Prostate gland (tissue), 2 donors: ENCODE measurements at regions not wholly inside any gene's neighbourhood (a gene's known extent, or its start where the extent isn't known, plus 50 kb on each side); places are given as distances from the start of the nearest gene placed in this dataset.

ENCODE experiments used
- DNase-seq: peaks from one replicate; pipeline ENCODE4 v3.0.0-alpha.2; 2019; ENCODE audit warnings: low spot score
- H3K27ac ChIP-seq, 2 donors: fragments of 200-600 bp; sonication (generic); 2 replicates each; pipeline ENCODE4 v1.5.1; 2017 to 2019
- H3K27me3 ChIP-seq: fragments of 200-600 bp; sonication (generic); replicated peaks from 2 replicates; pipeline ENCODE4 v1.5.1; 2019; ENCODE audit not compliant: insufficient read depth
- H3K36me3 ChIP-seq, 2 donors: fragments of 200-600 bp; sonication (generic); 1 replicate in 1 of 2; 2 replicates in 1 of 2; pipeline versions ENCODE4 v1.5.1 to v1.8.1; 2017 to 2019
- H3K4me1 ChIP-seq: fragments of 200-600 bp; sonication (generic); replicated peaks from 2 replicates; pipeline ENCODE4 v1.5.1; 2019
- H3K4me3 ChIP-seq, 2 donors: fragments of 200-600 bp; sonication (generic); 2 replicates each; pipeline ENCODE4 v1.5.1; 2017 to 2019
- H3K9me3 ChIP-seq: fragments of 200-600 bp; sonication (generic); 2 replicates; pipeline ENCODE4 v1.5.1; 2017
- CTCF ChIP-seq, 4 experiments: fragments of 200-600 bp in 2 of 4; fragments of 450-650 bp in 2 of 4; sonication (generic) in 2 of 4; IDR thresholded peaks; 1 replicate in 3 of 4; 2 replicates in 1 of 4; pipeline ENCODE4 v1.5.1; 2016 to 2019; ENCODE audit warnings: antibody characterized with exemption in 4 of 4, mild to moderate bottlenecking in 2 of 4, moderate library complexity in 2 of 4
- POLR2A ChIP-seq: fragments of 450-650 bp; IDR thresholded peaks from one replicate; pipeline ENCODE4 v1.6.1; 2016; ENCODE audit warnings: antibody characterized with exemption, mild to moderate bottlenecking
- POLR2AphosphoS5 ChIP-seq: sonication (generic); formaldehyde crosslinking; IDR thresholded peaks from one replicate; pipeline ENCODE4 v1.6.1; 2017; ENCODE audit warnings: antibody characterized with exemption
- WGBS: methylation state at CpG from one replicate; pipeline ENCODE4 v1.1.5; 2018; 5-methylcytosine and 5-hydroxymethylcytosine counted together
- intact Hi-C: fragments of 100-400 bp; cut with DNase I; formaldehyde crosslinking; loops from one replicate; pipeline ENCODE4 v1.14.2; 2022

GRCh38 chr10:2425320-2425719, 642.0 kb upstream of the PFKP start:
- no peaks in the 10 kb centered on the region for H3K36me3 ChIP-seq
- 85% methylated on average over 3 of the region's 3 CpGs for WGBS
- no peak for DNase-seq
- intact Hi-C loops = no loop called here
- no peaks in the 10 kb centered on the region for H3K27me3 ChIP-seq
- H3K9me3 ChIP-seq = no peaks in the 10 kb centered on the region
- H3K4me1 ChIP-seq = no peaks in the 10 kb centered on the region
- no peak overlapping the region for H3K4me3 ChIP-seq
- no peak for TF ChIP-seq CTCF (IDR thresholded peaks at IDR 0.05)
- TF ChIP-seq POLR2A = no peak
- TF ChIP-seq POLR2AphosphoS5 = no peak
- no peak overlapping the region for H3K27ac ChIP-seq

- Histone ChIP-seq H3K27me3 (no peaks in the 10 kb centered on the region), H3K36me3 (no peaks in the 10 kb centered on the region), H3K27ac (no peak overlapping the region), H3K9me3 (no peaks in the 10 kb centered on the region), H3K4me3 (no peak overlapping the region), H3K4me1 (no peaks in the 10 kb centered on the region)
- WGBS = 89% methylated on average over 4 of the region's 4 CpGs
- intact Hi-C loops = no loop called here
- no peak for DNase-seq
- no peak for TF ChIP-seq POLR2AphosphoS5
- TF ChIP-seq CTCF (IDR thresholded peaks at IDR 0.05) = no peak
- TF ChIP-seq POLR2A = no peak
These were observed 652.8 kb upstream of the PFKP start for GRCh38 chr10:2414562-2414961.

- Histone ChIP-seq H3K4me1 (no peaks in the 10 kb centered on the region), H3K27me3 (no peaks in the 10 kb centered on the region), H3K4me3 (no peak overlapping the region), H3K27ac (no peak overlapping the region), H3K9me3 (no peaks in the 10 kb centered on the region), H3K36me3 (no peaks in the 10 kb centered on the region)
- intact Hi-C loops = no loop called here
- 67% methylated on average over 8 of the region's 8 CpGs for WGBS
- TF ChIP-seq CTCF (IDR thresholded peaks at IDR 0.05) (no peak), POLR2A (no peak), POLR2AphosphoS5 (no peak)
- no peak for DNase-seq
These were observed 653.3 kb upstream of the PFKP start for GRCh38 chr10:2414039-2414438.

GRCh38 chr10:2410049-2410448, 657.3 kb upstream of the PFKP start:
- intact Hi-C loops = no loop called here

More at GRCh38 chr10:2410049-2410448, 657.3 kb upstream of the PFKP start:
- Histone ChIP-seq H3K4me3 (no peak overlapping the region), H3K36me3 (no peaks in the 10 kb centered on the region), H3K9me3 (no peaks in the 10 kb centered on the region), H3K27me3 (no peaks in the 10 kb centered on the region), H3K4me1 (no peaks in the 10 kb centered on the region), H3K27ac (no peak overlapping the region)
- no peak for DNase-seq
- 91% methylated on average over 4 of the region's 4 CpGs for WGBS
- TF ChIP-seq CTCF (IDR thresholded peaks at IDR 0.05) (no peak), POLR2A (no peak), POLR2AphosphoS5 (no peak)
